Right ventricle myocardium superior (tissue), 1 donor: ENCODE measurements at regions not wholly inside any gene's neighbourhood (a gene's known extent, or its start where the extent isn't known, plus 50 kb on each side); places are given as distances from the start of the nearest gene placed in this dataset.

Source experiments
- ATAC-seq: fragments of 200-7000 bp; cut with Tn5 transposase; one replicate; pipeline ENCODE4 v1.9.1; 2020; ENCODE audit warnings: mild to moderate bottlenecking; ENCODE audit not compliant: poor library complexity
- DNase-seq: peaks from one replicate; pipeline ENCODE4 v3.0.0-alpha.2; 2020
- intact Hi-C: fragments of 100-400 bp; cut with DNase I; formaldehyde crosslinking; loops from one replicate; pipeline ENCODE4 v1.11.2; 2022
- donor health status: DM: no; HTN: yes; CAD: no; lungs with severe emphysema.

GRCh38 chr12:97005174-97005573 lies 98.1 kb downstream of the NEDD1 start:
- ATAC-seq (no peak), DNase-seq (no peak)
- intact Hi-C loops: no loop called here

DNA sequence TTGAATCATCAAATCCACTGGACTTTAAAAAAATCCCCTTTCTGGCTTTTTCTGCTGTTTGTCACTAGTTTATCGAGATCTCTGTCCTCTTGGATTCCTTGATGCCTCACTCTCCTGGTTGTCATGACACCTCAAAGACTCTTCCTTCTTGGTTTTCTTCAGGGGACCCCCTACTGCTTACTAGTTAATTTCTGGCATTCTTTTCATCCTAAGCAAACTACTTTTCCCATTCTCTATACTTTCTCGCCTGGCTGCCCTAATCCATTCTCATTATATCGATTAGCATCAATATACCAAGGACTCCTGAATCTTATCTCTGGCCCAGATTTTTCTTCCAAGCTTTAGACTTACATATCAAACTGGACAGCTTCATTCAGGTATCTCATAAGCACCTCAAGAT lies 98.6 kb downstream of the NEDD1 start:
- ATAC-seq: no peak
- intact Hi-C loops: no loop called here
- no peak for DNase-seq

- intact Hi-C loops: no loop called here
- no peak for ATAC-seq
- no peak for DNase-seq
Observed at GRCh38 chr12:97006585-97006984, 99.5 kb downstream of the NEDD1 start.

DNA sequence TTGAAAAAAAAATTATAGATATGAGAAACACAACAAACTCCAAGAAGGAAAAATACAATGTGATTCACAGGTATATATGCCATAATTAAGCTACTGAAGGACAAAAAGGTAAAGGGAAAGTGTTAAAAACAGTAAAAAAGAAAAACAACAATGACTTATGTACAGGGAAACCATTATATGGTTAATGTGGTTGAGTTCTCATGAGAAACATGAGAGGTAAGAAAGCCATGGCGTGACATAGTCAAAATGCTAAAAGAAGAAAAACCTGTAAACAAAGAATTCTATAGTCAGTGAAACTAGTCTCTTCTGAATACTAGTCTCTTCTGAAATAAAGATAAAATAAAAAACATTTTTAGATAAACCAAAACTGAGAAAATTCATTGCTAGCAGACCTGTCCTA lies 109.1 kb downstream of the NEDD1 start:
- ATAC-seq (no peak), DNase-seq (no peak)
- intact Hi-C loops: no loop called here

- no peak for ATAC-seq
- no peak for DNase-seq
- intact Hi-C loops: no loop called here
Observed at GRCh38 chr12:97017213-97017612, 110.2 kb downstream of the NEDD1 start.

- intact Hi-C loops: no loop called here
- no peak for DNase-seq
- ATAC-seq: no peak
Observed at GRCh38 chr12:97022536-97023230, 115.6 kb downstream of the NEDD1 start.

DNA sequence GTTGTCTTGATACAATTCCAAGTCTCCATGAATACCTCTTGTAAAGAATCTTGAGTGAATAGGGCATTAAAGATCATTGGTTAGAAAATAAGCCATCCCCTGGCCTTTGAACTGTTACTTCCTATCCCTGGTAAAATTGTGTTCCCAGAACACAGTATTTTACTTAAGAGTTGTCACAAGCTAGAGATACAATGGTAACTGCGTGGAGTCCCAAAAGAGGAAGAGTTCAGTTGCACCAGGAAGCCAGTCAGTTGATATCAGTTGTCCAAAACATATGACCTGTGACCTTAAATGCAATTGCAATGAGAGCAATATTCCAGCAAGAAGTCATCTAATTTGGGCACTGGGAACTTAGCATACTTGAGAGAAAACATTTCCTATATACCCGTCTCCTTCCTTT lies 117.3 kb downstream of the NEDD1 start:
- DNase-seq (no peak), ATAC-seq (no peak)
- intact Hi-C loops: no loop called here

- intact Hi-C loops: no loop called here
Observed at GRCh38 chr12:97026901-97027300, 119.8 kb downstream of the NEDD1 start.

DNA sequence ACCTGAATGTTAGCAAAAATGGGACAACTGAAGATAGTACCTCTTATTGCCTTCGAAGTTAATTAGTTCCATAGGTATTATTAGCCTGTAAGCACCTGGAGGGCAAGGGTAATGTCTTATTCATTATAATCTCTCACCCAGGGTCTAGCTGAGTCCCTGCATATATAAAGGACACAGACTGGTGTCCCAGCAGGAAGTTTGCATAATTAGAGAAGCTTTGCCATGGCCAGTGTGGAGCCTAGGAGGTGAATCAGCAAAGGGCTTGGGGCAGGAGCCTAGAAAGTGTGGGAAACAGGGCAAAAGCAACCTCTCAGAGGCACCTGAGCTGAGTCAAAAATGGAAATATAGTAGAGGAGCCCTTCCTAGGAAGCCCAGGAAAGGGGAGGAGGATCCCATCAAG lies 120.4 kb downstream of the NEDD1 start:
- DNase-seq (no peak), ATAC-seq (no peak)
- intact Hi-C loops: no loop called here

More at GRCh38 chr12:97026901-97027300, 119.8 kb downstream of the NEDD1 start:
- no peak for ATAC-seq
- DNase-seq: no peak

GRCh38 chr12:97038131-97038530 lies 131.1 kb downstream of the NEDD1 start:
- intact Hi-C loops: no loop called here
- DNase-seq: no peak

DNA sequence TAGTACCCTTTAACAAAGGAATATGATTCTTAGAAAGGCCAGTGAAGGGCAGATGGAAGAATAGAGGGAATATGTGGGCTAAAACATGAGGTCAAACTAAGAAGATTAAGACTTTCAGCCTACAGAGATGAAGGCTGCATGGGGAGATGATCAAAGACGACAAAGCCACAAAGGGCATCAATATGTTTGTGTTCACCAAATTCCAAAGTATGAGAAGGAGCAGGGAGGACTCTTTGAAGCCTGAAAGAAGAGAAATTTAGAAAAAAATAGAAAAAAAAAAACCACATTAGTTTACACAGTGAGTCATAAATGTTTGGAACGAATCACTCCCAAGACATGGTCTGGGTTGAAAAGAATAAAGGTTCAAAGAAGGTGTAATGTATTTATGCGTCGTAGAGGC lies 131.8 kb downstream of the NEDD1 start:
- DNase-seq (no peak), ATAC-seq (no peak)
- intact Hi-C loops: no loop called here

More at GRCh38 chr12:97038131-97038530, 131.1 kb downstream of the NEDD1 start:
- ATAC-seq: no peak

DNA sequence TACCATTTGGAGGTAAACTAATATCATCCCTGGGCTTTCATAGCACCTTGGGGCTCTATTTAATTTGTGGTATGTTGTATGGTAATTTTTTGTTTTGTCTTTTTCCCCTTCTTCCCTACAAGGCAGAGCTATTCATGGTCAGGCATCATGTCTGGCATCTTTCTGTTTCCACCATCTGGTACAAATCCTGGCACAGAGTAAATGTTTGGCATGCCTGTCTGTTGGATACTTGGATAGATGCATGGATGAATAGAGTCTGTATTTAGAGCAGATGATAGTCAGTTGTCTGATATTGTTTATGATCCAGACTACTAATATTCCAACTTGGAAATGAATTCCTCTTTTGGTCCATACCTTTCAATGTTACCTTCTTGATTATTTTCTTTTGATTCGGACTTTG lies 139.8 kb downstream of the NEDD1 start:
- DNase-seq (no peak), ATAC-seq (no peak)
- intact Hi-C loops: no loop called here

DNA sequence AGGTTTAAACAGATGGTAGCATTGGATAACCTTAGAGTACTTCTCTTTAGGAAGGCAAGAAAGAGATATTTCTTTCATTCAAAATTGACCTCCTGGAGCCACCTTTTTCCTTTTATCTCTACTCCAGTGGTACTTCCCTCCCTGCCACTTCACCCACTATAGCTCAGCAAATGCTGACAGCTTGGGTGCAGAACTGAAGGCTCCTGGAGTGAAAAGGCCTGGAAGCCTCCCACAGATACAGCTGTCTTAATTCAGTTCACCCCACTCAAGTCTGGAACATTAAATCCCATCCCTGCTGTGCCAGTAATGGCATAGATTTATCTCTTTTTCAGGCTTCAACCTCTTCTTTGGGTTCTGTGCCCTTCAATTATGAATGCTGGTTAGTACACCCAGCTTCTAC lies 140.3 kb downstream of the NEDD1 start:
- intact Hi-C loops: no loop called here
- no peak for DNase-seq
- no peak for ATAC-seq

GRCh38 chr12:97048421-97049035 lies 141.5 kb downstream of the NEDD1 start:
- intact Hi-C loops: no loop called here
- ATAC-seq: no peak
- no peak for DNase-seq

GRCh38 chr12:97050509-97050908 lies 143.5 kb downstream of the NEDD1 start:
- intact Hi-C loops: no loop called here
- DNase-seq: no peak
- no peak for ATAC-seq

- DNase-seq: no peak
- intact Hi-C loops: no loop called here
- no peak for ATAC-seq
Observed at GRCh38 chr12:97051341-97051740, 144.3 kb downstream of the NEDD1 start.

- ATAC-seq (no peak), DNase-seq (no peak)
- intact Hi-C loops: no loop called here
Observed at GRCh38 chr12:97061171-97061570, 154.1 kb downstream of the NEDD1 start.

DNA sequence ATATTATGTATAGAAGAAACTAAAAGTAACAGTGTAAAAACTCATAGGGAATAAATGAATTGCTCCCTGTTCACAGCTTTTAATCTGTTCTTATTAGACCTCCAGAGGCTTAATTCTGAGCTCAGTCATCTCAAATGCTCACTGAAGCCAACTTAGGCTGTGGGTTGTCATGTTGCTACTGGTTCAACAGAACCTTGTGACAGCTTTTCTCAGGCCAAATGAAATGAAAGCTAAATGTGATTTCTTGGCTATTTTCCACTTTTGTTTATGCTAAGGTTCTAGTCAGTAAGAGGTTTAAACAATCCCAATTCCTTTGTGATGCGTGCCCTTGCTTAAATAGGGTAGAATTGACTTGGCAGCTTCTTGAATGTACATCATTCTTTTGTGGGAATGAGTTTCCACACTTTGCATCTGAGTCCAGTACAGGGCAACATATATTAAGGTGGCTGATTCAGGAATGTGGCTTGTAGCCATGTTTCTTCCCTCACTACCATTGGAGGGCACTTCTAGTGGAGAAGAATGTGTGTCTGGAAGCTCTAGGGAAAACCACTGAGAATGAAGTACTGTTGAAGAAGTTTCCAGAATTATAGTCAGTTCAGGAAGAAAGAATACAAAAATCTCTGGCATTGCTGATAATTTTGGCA lies 156.4 kb downstream of the NEDD1 start:
- ATAC-seq: no peak
- intact Hi-C loops: no loop called here
- DNase-seq: no peak

- intact Hi-C loops: no loop called here
Observed at GRCh38 chr12:97075161-97075933, 168.3 kb downstream of the NEDD1 start.

More at GRCh38 chr12:97075161-97075933, 168.3 kb downstream of the NEDD1 start:
- ATAC-seq (no peak), DNase-seq (no peak)
